Progenitor cell of endocrine pancreas (in vitro differentiated cells): ENCODE measurements at regions not wholly inside any gene's neighbourhood (a gene's known extent, or its start where the extent isn't known, plus 50 kb on each side); places are given as distances from the start of the nearest gene placed in this dataset.
"Not testable (repeated sequence)": the region's sequence is repeated elsewhere in the genome, so short reads cannot be mapped to it uniquely, and the experiment has no call there.

ENCODE experiments used
- DNase-seq: peaks from one replicate; pipeline ENCODE4 v3.0.0; 2021; ENCODE audit warnings: low spot score; ENCODE audit not compliant: unreplicated experiment
- H3K27ac Mint-ChIP-seq: 2 replicates; pipeline ENCODE4 v1.8.0; 2021; ENCODE audit warnings: mild to moderate bottlenecking, moderate library complexity, mixed read lengths
- H3K27me3 Mint-ChIP-seq: 2 replicates; pipeline ENCODE4 v1.8.0; 2021; ENCODE audit warnings: mixed read lengths
- H3K36me3 Mint-ChIP-seq: 2 replicates; pipeline ENCODE4 v1.8.0; 2022; ENCODE audit warnings: mixed read lengths; ENCODE audit not compliant: insufficient read depth
- H3K4me1 Mint-ChIP-seq: 2 replicates; pipeline ENCODE4 v1.8.0; 2021; ENCODE audit warnings: low read depth, mixed read lengths
- H3K4me3 Mint-ChIP-seq: 2 replicates; pipeline ENCODE4 v1.8.0; 2021; ENCODE audit warnings: low read depth, mild to moderate bottlenecking, moderate library complexity, mixed read lengths
- H3K9me3 Mint-ChIP-seq: 2 replicates; pipeline ENCODE4 v1.8.0; 2021; ENCODE audit warnings: low read depth, mixed read lengths
- CTCF ChIP-seq: fragments of 200-600 bp; sonication (generic); IDR thresholded peaks from one replicate; pipeline ENCODE4 v1.5.0; 2021; ENCODE audit warnings: antibody characterized with exemption, mild to moderate bottlenecking; ENCODE audit not compliant: unreplicated experiment

- not testable (repeated sequence) for H3K9me3 Mint-ChIP-seq, DNase-seq, H3K4me1 Mint-ChIP-seq, H3K4me3 Mint-ChIP-seq, H3K27ac Mint-ChIP-seq, H3K36me3 Mint-ChIP-seq, H3K27me3 Mint-ChIP-seq
- TF ChIP-seq CTCF: peak; percentile 17
Measured at GRCh38 chr16:88241404-88242311, 141.1 kb upstream of the ZNF469 start.

GRCh38 chr16:88242312-88243295 is 140.2 kb upstream of the ZNF469 start:
- H3K27ac Mint-ChIP-seq: not testable (repeated sequence)

GRCh38 chr16:88243921-88244320 is 138.8 kb upstream of the ZNF469 start:
- not testable (repeated sequence) for H3K9me3 Mint-ChIP-seq, H3K36me3 Mint-ChIP-seq, DNase-seq, H3K27ac Mint-ChIP-seq, H3K4me3 Mint-ChIP-seq, H3K4me1 Mint-ChIP-seq
- peaks cover 11% of the 10 kb centered on the region for H3K27me3 Mint-ChIP-seq

More at GRCh38 chr16:88242312-88243295, 140.2 kb upstream of the ZNF469 start:
- H3K4me1 Mint-ChIP-seq, DNase-seq, H3K4me3 Mint-ChIP-seq, H3K36me3 Mint-ChIP-seq, H3K27me3 Mint-ChIP-seq, H3K9me3 Mint-ChIP-seq: not testable (repeated sequence)

GRCh38 chr16:88245241-88246081 is 137.3 kb upstream of the ZNF469 start:
- H3K27ac Mint-ChIP-seq, DNase-seq, H3K4me1 Mint-ChIP-seq, H3K9me3 Mint-ChIP-seq, H3K36me3 Mint-ChIP-seq, H3K4me3 Mint-ChIP-seq: not testable (repeated sequence)
- H3K27me3 Mint-ChIP-seq: peaks cover 15% of the 10 kb centered on the region

- H3K4me1 Mint-ChIP-seq: not testable (repeated sequence)
Measured at GRCh38 chr16:88246955-88247582, 135.7 kb upstream of the ZNF469 start.

GRCh38 chr16:88247583-88247966 is 135.2 kb upstream of the ZNF469 start:
- H3K36me3 Mint-ChIP-seq, DNase-seq, H3K27ac Mint-ChIP-seq, H3K4me3 Mint-ChIP-seq, H3K4me1 Mint-ChIP-seq, H3K9me3 Mint-ChIP-seq: not testable (repeated sequence)
- H3K27me3 Mint-ChIP-seq: peaks cover 21% of the 10 kb centered on the region

More at GRCh38 chr16:88246955-88247582, 135.7 kb upstream of the ZNF469 start:
- H3K4me3 Mint-ChIP-seq, H3K27ac Mint-ChIP-seq, H3K9me3 Mint-ChIP-seq, H3K36me3 Mint-ChIP-seq, DNase-seq: not testable (repeated sequence)
- H3K27me3 Mint-ChIP-seq: peaks cover 18% of the 10 kb centered on the region

GRCh38 chr16:88248761-88249160 is 134.0 kb upstream of the ZNF469 start:
- not testable (repeated sequence) for H3K9me3 Mint-ChIP-seq, H3K4me1 Mint-ChIP-seq, H3K4me3 Mint-ChIP-seq, H3K27ac Mint-ChIP-seq, DNase-seq, H3K36me3 Mint-ChIP-seq
- H3K27me3 Mint-ChIP-seq: peaks cover 25% of the 10 kb centered on the region

GRCh38 chr16:88250381-88250780 is 132.4 kb upstream of the ZNF469 start:
- H3K36me3 Mint-ChIP-seq, H3K4me3 Mint-ChIP-seq, H3K4me1 Mint-ChIP-seq, H3K9me3 Mint-ChIP-seq, DNase-seq, H3K27ac Mint-ChIP-seq: not testable (repeated sequence)
- H3K27me3 Mint-ChIP-seq: peaks cover 23% of the 10 kb centered on the region

- not testable (repeated sequence) for H3K4me3 Mint-ChIP-seq, H3K4me1 Mint-ChIP-seq, DNase-seq, H3K27ac Mint-ChIP-seq, H3K36me3 Mint-ChIP-seq
- Mint-ChIP-seq H3K9me3 (peaks cover 13% of the 10 kb centered on the region), H3K27me3 (peaks cover 21% of the 10 kb centered on the region)
Measured at GRCh38 chr16:88252057-88252794, 130.5 kb upstream of the ZNF469 start.

GRCh38 chr16:88258141-88258540 is 124.6 kb upstream of the ZNF469 start:
- not testable (repeated sequence) for DNase-seq, H3K36me3 Mint-ChIP-seq, H3K4me3 Mint-ChIP-seq, H3K27ac Mint-ChIP-seq
- H3K4me1 Mint-ChIP-seq: peaks cover 13% of the 10 kb centered on the region
- peaks cover 15% of the 10 kb centered on the region for H3K27me3 Mint-ChIP-seq
- H3K9me3 Mint-ChIP-seq: peaks cover 13% of the 10 kb centered on the region
